BJ (cell line): ENCODE measurements at regions not wholly inside any gene's neighbourhood (a gene's known extent, or its start where the extent isn't known, plus 50 kb on each side); places are given as distances from the start of the nearest gene placed in this dataset.

Experiments used
- CTCF ChIA-PET: fragments of 350-600 bp; formaldehyde crosslinking; extraction: SDS; loops from one replicate; lab custom pipeline; 2021; ENCODE audit warnings: antibody characterized with exemption, inconsistent platforms; lab: Yijun Ruan, JAX
- POLR2A ChIA-PET: fragments of 300-600 bp; sonication (Branson Sonifier 250); formaldehyde crosslinking; extraction: SDS; loops from one replicate; lab custom pipeline; 2021; ENCODE audit warnings: antibody characterized with exemption; lab: Charles Lee
- DNase-seq: peaks from one replicate; pipeline ENCODE4 v3.0.0-alpha.2; 2011; ENCODE audit warnings: low read depth
- H3K27me3 ChIP-seq: 2 replicates; pipeline ENCODE4 v1.6.0; 2011; ENCODE audit warnings: low read length; ENCODE audit not compliant: control insufficient read depth, insufficient read depth
- H3K36me3 ChIP-seq: 2 replicates; pipeline ENCODE4 v1.5.1; 2011; ENCODE audit warnings: low read length; ENCODE audit not compliant: control insufficient read depth, insufficient read depth
- H3K4me3 ChIP-seq: 2 replicates; pipeline ENCODE4 v1.5.1; 2011; ENCODE audit warnings: low read depth, mild to moderate bottlenecking, control low read depth, low read length
- TF ChIP-seq, protein P1 (sequence below): IDR thresholded peaks from 2 replicates; pipeline ENCODE4 v1.5.1; 2011; ENCODE audit warnings: low read depth, mild to moderate bottlenecking, control low read depth, inconsistent platforms, low read length, moderate library complexity; ENCODE audit not compliant: insufficient read depth

DNA sequence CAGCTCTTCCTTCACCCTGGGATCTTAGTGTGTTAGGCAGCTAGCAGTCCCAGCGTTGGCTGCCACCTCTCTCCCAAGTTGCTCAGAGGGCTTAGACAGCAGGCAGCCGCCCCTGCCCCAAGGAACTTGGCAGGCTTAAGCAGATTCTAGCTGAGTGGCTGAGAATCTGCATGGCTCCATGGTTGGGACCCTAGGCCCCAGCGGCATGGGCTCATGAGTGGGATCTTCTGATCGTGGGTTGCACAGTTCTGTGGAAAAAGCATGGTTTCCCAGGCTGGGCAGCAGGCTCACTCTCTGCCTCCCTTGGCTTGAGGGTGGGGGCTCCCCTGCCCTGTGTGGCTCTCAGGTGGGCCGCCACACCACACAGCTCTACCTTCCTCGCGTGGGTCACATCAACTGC lies 1624.9 kb downstream of the GRIK2 start:
- ChIA-PET POLR2A (no interaction called here), CTCF (no interaction called here)
- Histone ChIP-seq H3K27me3 (no peaks in the 10 kb centered on the region), H3K4me3 (no peak overlapping the region), H3K36me3 (no peaks in the 10 kb centered on the region)
- DNase-seq: no peak
- TF ChIP-seq, protein P1, sequence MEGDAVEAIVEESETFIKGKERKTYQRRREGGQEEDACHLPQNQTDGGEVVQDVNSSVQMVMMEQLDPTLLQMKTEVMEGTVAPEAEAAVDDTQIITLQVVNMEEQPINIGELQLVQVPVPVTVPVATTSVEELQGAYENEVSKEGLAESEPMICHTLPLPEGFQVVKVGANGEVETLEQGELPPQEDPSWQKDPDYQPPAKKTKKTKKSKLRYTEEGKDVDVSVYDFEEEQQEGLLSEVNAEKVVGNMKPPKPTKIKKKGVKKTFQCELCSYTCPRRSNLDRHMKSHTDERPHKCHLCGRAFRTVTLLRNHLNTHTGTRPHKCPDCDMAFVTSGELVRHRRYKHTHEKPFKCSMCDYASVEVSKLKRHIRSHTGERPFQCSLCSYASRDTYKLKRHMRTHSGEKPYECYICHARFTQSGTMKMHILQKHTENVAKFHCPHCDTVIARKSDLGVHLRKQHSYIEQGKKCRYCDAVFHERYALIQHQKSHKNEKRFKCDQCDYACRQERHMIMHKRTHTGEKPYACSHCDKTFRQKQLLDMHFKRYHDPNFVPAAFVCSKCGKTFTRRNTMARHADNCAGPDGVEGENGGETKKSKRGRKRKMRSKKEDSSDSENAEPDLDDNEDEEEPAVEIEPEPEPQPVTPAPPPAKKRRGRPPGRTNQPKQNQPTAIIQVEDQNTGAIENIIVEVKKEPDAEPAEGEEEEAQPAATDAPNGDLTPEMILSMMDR: no peak

DNA sequence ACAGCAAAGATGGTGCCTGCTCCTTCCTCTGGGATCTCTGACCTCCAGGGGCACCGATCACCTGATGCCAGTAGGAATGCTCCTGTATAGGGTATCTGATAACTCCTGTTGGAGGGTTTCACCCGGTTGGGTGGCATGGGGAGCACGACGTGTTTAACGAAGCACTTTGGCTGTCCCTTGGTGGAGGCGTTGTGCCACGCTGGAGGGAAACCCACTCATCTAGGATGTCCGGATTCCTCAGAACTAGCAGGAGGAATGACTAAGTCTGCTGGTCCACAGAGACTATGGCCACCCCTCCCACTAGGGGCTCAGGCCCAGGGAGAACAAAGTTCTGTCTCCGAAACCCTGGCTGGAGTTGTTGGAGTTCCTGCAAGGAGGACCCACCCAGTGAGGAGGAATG lies 1624.4 kb downstream of the GRIK2 start:
- Histone ChIP-seq H3K36me3 (no peaks in the 10 kb centered on the region), H3K4me3 (no peak overlapping the region), H3K27me3 (no peaks in the 10 kb centered on the region)
- TF ChIP-seq, protein P1: no peak
- ChIA-PET POLR2A (no interaction called here), CTCF (no interaction called here)
- DNase-seq: no peak

DNA sequence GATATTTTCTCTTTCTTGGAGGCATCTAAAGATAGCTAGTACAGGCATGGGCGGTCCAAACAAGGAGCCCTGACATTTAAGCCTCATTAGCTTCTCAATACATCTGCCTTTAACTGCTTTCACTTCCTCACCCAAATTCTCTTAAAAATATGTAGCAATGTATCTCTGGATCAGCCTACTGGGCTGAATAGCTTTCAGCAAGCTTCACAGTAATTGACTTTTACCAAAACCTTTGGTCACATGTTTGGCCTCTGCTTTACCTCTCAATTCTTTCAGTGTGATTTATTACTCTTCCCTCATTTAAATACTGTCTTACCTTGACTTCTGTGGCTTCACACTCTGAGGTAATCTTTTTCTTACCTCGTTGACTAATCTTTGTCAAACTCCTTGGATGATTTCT lies 1618.1 kb downstream of the GRIK2 start:
- Histone ChIP-seq H3K36me3 (no peaks in the 10 kb centered on the region), H3K27me3 (no peaks in the 10 kb centered on the region), H3K4me3 (no peak overlapping the region)
- TF ChIP-seq, protein P1: no peak
- no peak for DNase-seq
- CTCF ChIA-PET: no interaction called here
- POLR2A ChIA-PET: no interaction called here

DNA sequence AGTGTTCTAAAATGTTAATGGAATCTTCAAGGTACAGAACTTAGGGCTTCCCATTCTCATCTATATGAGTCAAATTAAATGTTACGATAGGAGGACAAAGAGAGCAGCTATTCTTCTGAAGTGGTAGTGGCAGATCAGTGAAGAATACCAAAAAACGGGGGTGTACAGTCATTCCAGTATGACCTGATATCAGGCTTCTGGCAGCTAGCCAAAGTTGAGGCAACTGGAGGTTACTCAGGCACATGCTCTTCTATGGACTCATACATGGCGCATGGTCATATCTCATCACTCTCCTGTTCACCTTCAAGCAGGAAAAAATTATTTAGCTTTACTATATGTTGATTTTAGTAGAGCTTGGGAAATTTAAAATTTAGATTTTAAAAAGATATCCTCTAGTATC lies 1608.8 kb downstream of the GRIK2 start:
- Histone ChIP-seq H3K27me3 (no peaks in the 10 kb centered on the region), H3K4me3 (no peak overlapping the region), H3K36me3 (no peaks in the 10 kb centered on the region)
- ChIA-PET POLR2A (no interaction called here), CTCF (no interaction called here)
- TF ChIP-seq, protein P1: no peak
- DNase-seq: no peak

DNA sequence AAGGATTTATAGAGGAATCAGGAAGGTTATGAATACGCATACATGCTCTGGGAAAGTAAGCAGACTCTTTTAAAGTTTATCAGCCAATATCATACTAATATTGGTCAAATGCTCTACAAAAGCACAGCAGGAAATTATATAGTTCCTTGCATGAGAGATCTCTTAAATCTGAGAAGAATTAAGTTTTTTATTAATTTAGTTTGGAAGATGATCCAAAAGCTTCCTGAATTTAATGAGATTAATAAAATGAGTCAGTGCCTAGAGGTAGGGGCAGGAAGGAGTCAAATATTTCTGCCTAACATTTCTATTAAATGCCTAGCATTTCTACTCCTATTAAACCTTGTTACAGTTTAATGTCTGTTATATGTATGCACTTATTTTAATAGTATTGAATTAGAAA lies 1608.2 kb downstream of the GRIK2 start:
- ChIA-PET POLR2A (no interaction called here), CTCF (no interaction called here)
- no peak for DNase-seq
- no peaks in the 10 kb centered on the region for H3K27me3 ChIP-seq
- TF ChIP-seq, protein P1: no peak
- H3K4me3 ChIP-seq: no peak overlapping the region
- no peaks in the 10 kb centered on the region for H3K36me3 ChIP-seq
